22Rv1 (cell line): ENCODE measurements at regions not wholly inside any gene's neighbourhood (a gene's known extent, or its start where the extent isn't known, plus 50 kb on each side); places are given as distances from the start of the nearest gene placed in this dataset.

Experiments
- H3K27ac ChIP-seq: fragments of 450-650 bp; 2 replicates; pipeline ENCODE4 v1.5.1; 2017
- CTCF ChIP-seq: fragments of 450-650 bp; IDR thresholded peaks from 2 replicates; pipeline ENCODE4 v1.5.1; 2017; ENCODE audit warnings: mild to moderate bottlenecking
- ZFX ChIP-seq: fragments of 450-650 bp; IDR thresholded peaks from 2 replicates; pipeline ENCODE4 v1.6.1; 2017; ENCODE audit warnings: antibody characterized with exemption, borderline replicate concordance

GRCh38 chr2:18677280-18677679 is 87.9 kb upstream of the NT5C1B start:
- TF ChIP-seq CTCF (no peak), ZFX (no peak)

DNA sequence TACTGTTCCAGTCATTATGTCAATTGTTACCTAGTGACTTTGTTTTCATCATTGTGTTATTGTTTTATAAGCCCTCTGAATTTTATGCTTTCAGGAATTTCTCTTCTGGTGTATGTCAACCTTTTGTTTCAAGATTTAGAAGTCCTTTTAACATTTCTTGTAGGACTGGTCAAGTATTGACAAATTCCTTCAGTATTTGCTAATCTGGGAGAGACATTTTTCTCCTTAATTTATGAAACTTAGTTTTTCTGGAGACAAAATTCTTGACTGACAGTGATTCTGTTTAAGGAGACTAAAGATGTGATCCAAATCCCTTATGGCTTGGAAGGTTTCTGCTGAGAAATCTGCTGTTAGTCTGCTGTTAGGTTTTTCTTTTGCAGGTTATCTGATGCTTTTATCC is 84.9 kb upstream of the NT5C1B start:
- no peak for TF ChIP-seq ZFX
- TF ChIP-seq CTCF: no peak
- H3K27ac ChIP-seq: no peak overlapping the region

More at GRCh38 chr2:18677280-18677679, 87.9 kb upstream of the NT5C1B start:
- H3K27ac ChIP-seq: no peak overlapping the region

DNA sequence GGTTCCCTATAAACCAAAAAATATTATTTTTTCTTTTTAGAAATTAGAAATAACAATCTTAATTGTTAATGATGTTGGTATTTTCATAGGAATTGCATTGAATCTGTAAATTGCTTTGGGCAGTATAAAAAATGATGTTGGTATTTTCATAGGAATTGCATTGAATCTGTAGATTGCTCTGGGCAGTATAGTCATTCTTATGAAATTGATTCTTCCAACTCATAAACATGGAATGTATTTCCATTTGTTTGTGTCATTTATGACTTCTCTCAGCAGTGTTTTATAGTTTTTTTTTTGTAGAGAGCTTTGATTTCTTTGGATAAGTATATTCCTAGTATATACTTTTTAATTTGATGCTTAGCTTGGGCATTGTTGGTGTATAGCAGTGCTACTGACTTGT is 82.0 kb upstream of the NT5C1B start:
- H3K27ac ChIP-seq: no peak overlapping the region
- TF ChIP-seq CTCF: no peak
- TF ChIP-seq ZFX: no peak

DNA sequence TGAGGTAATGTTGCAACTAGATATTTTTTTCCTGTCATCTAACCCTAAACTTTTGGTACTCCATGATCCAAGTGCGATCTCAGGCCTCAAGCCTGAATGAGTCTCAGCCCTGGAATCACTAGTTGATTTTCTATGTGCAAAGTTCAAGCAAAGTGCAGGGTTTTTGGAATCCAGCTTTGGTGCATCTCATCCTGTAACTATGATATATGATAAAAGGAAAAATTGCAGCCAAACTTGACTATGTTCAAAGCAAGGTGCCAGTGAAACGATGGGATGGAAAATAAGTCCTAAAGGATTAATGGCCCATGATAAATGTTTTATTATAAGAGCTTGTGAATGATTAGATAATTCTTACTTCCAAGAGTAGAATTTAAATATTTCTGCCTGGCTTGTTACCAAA is 78.9 kb upstream of the NT5C1B start:
- TF ChIP-seq ZFX (no peak), CTCF (no peak)
- H3K27ac ChIP-seq: no peak overlapping the region

DNA sequence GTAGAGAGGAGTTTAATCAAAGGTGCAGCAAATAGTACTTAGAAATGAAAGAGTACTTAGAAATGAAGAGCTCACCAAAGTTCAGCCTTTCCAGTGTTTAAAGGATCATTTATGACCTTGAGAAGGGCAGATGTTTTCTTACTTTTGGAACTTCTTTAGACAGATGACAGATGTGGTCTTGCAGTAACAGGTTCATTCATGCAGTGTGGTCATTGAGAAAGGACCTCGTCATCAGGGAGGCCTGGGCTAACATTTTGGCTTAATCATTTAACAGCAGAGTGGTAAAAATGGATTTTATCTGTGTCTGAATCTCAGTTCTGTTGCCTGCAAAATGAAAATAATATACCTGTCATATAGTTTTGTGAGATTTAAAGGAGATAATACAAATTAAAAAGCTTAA is 75.1 kb upstream of the NT5C1B start:
- H3K27ac ChIP-seq: no peak overlapping the region
- TF ChIP-seq CTCF (no peak), ZFX (no peak)

DNA sequence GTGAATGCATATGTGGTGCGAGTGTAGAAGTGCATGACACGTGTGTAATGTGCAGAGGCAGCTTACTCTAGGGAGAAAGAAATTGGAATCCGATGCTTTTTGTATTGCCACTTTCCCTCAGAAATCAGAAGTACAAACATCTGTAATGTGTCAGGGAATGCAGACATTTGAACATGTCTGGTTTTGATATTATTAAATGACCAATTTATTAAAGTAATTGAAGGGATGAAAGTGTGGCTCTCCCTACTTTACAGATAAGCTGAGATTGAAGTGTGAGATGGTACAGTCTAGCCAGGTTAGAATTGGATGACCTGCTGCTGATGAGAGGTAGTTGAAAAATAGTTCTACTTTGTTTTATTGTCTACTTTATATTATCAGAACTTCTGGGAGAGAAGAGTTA is 74.5 kb upstream of the NT5C1B start:
- no peak for TF ChIP-seq CTCF
- TF ChIP-seq ZFX: no peak
- H3K27ac ChIP-seq: no peak overlapping the region

GRCh38 chr2:18662689-18663088 is 73.3 kb upstream of the NT5C1B start:
- no peak overlapping the region for H3K27ac ChIP-seq
- no peak for TF ChIP-seq CTCF
- TF ChIP-seq ZFX: no peak
